ENCODE measurements at regions not wholly inside any gene's neighbourhood (a gene's known extent, or its start where the extent isn't known, plus 50 kb on each side); places are given as distances from the start of the nearest gene placed in this dataset.
"Not testable (repeated sequence)": the region's sequence is repeated elsewhere in the genome, so short reads cannot be mapped to it uniquely, and the experiment has no call there.

GRCh38 chrX:153266140-153266539 is 55.4 kb downstream of the PNMA6F start:
- not testable (repeated sequence) for DNase-seq

- not testable (repeated sequence) for DNase-seq
Measured at GRCh38 chrX:153260468-153260867, 61.1 kb downstream of the PNMA6F start.

GRCh38 chrX:153253239-153253638 is 68.3 kb downstream of the PNMA6F start:
- not testable (repeated sequence) for DNase-seq

GRCh38 chrX:153252378-153253129 is 69.0 kb downstream of the PNMA6F start:
- not testable (repeated sequence) for DNase-seq

DNA sequence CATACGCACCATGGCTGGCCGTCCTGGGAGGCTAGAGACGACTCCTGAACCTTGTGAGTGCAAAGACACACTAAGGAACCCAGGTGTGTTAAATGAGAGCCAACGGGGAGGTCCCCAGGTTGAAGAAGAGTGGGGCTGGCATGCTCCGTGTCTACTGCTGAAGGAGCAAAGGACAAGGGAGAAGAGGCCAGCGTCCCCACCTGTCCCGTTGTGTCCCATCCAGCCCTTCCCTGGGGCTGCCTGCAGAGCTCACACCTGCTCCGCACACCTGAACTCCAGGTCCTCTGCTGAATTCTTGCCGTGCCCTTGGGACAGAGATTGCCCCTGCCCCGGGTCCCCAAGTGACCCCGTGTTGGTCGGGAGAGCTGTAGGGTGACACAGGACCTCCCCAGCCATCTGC is 69.6 kb downstream of the PNMA6F start:
- not testable (repeated sequence) for DNase-seq

GRCh38 chrX:153250762-153251161 is 70.8 kb downstream of the PNMA6F start:
- DNase-seq, result not testable (repeated sequence)

DNA sequence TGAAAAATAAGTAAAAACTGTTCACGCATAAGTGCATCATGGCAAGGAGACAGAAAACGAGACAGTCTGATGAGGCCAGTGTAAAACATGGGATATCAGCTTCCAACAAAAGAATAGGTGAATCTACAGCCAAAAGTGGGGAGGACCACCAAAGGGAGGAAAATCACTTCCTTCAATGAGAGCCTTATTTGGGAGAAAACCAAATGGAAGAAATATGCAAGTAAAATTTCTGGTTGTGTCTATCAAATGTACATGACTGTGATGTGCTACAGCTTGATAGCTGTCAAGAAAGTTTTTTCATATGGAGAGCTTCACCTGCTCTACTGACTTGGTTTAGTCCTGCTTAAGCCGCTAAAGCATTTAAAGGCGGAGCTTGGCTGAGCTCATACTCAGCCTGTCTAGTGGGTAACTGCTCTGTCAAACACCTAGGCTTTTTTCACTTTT is 66.2 kb downstream of the MAGEA1 start:
- DNase-seq, result peak; percentile 68 to 72

DNA sequence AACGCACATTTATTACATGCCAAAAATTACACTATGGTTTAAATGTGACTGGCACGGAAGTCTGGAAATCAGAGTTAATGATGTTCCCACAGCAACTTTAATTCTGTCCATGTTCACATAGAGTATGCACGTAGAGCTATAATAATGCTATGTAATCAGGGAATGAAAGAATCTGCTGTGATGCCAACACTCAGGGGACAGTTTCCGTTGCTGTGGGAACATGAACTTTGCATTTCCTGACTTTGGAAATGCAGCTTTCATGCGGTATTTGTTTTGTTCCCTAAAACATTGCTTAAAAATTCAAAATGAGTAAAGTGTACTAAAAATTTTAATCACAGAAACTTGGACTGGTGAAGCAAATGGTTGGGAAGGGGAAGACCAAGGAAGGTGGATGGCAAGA is 65.7 kb downstream of the MAGEA1 start:
- DNase-seq, result peak; percentile 20 to 38

- no peak for DNase-seq
Measured at GRCh38 chrX:153238361-153238760, 59.3 kb downstream of the MAGEA1 start.

Data from NCI-H526 (cell line).